Islet precursor cell (in vitro differentiated cells): ENCODE measurements at regions not wholly inside any gene's neighbourhood (a gene's known extent, or its start where the extent isn't known, plus 50 kb on each side); places are given as distances from the start of the nearest gene placed in this dataset.

Experiments used
- DNase-seq: peaks from one replicate; pipeline ENCODE4 v3.0.0-alpha.2; 2018

DNA sequence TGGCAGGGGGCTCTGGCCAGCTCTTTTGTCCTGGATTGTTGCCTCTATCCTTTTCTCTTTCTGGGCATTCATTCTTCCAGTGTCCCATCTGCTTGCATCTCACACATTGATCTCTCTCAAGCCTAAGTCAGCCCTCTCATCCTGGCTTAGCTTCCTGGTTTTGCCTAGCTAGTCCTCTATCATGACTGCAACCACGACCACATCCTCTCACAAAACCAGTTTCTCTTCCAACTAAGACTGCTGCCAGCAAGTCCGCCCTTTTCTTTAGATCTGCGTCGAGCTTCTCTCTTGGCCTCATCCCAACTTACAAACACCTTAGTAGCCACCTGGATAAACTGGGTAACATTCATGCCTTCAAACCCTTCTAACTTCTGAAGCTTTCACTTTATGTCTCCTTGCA is 212.2 kb upstream of the HTR2A start:
- peak; percentile 58 for DNase-seq

DNA sequence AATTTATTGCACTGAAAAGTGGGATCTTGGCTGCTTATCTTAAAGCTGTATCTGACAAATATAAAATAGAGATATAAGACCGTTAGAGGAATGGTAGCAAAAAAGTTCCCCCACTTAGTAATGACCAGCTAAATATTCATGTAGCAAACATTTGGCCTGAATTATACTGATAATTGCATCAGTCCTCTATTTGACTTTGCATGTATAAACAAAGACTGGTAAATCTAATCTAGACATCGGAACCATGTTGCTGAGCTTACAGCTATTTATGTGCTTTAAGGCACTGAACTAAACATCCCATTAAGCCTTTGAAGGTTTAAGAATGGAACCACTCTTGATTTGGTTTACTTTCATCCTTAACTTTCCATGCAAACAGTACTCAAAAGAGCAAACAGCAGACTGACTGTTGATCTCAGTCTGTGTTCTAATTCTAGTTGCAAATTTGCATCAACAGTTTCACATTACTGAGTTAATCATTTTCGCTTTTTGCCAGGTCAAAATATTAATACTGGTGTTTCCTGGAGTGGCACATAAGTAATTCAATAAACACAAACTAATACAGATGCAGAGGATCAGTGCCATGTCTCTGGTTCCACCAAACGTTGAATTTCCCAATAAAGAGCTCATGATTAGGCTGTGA is 203.5 kb upstream of the HTR2A start:
- DNase-seq = no peak

DNA sequence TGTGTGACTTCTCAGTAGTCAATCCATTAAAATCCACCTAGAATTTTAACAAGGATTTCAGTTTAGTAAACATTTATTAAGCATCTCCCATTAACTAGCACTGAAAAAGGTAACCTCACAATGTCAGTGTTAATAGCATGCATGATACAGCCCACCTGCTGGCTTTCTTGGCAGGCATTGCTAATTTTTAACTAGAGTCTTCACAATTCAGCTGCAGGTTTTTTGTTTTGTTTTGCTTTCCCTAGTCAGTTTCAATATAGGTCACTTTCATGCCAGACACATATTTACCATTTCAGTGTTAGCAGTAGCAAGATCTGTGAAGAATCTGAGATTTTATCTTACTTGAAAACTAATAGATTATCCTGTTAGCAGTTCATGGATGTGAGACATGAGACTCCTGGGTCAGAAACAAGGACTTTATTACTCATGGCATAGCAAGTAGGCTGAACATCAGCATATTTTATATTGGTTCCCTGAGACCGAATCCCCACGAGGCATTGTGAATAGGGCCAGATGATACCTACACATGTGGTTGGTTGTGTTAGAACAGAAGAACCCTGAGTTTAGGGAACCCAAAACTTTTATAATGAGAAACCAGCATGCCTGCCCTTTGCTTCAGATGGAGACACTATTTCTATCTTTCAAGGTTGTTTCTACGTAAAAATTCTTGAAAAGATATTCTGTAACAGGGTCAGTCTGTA is 198.0 kb upstream of the HTR2A start:
- no peak for DNase-seq

DNA sequence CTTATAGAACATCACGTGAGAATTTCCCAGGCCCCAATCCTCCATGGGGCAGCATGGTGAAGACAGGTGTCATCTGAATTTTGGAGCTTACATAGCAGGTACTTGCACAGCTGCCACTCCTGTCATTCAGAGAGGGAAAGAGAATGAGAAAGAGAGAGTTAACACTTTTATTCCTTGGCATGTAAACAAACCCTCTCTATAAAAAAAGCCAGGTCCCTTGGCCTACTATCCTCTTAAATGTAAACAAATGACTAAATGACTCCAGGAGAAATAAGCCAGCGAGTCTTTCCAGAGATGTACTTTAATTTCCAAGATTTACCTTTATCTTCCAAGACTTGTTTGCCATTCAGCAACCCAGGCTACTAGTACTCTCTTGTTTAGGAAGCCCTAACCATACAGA is 195.3 kb upstream of the HTR2A start:
- DNase-seq = no peak

DNA sequence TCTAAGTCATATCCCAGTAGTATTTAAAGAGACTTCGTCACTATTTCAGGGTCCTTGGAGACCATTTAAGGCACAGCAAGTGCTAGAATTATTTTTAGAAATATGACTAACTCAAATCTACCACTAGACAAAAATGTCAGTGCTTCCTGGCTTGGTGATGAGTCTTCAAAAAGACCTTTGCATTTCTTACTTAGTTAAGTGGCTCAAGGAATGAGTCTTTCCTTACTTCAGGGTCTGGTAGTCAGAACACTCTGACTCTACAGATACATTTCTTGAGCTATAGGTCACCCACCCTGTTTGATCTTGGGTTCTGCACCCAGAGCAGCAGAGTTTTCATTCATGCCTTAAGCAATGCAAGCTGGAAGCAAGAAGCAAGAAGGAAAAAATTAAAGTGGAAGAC is 191.0 kb upstream of the HTR2A start:
- DNase-seq = peak; percentile 67

DNA sequence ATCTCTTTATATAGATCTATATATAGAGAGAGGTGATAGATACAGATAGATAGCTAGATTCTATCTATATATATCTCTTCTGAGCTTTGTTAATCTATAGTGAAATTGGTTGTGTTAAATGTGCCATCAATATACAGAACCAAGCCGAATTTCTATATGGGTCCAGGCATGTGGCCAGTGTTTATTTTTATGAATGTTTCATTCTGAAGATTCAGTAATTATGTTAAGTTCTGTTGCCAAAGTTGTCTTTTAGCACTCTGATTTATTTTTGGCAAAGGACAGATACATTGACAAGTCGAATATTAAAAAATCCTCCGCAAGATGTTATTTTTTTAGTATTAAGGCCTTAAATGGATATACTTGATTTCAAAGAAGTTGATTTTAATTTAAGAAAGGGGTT is 190.4 kb upstream of the HTR2A start:
- DNase-seq = no peak

DNA sequence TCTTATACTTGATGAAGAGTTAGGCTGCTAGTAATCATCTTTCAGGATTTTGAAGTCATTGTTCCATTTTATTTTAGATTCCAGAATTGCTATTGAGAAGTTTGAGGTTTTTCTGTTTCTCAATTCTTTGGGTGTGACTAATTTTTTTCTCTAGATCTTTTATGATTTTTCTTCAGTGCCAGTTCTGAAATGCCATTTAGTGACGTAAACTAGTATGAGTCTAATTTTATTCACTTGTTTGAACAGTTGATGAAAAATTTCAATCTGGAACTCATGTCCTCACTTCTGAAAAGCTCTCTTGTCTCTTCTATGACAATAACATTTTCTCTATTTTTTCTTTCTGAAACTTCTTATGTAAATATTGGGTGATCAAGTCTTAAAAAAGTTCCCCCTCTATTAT is 188.5 kb upstream of the HTR2A start:
- no peak for DNase-seq

DNA sequence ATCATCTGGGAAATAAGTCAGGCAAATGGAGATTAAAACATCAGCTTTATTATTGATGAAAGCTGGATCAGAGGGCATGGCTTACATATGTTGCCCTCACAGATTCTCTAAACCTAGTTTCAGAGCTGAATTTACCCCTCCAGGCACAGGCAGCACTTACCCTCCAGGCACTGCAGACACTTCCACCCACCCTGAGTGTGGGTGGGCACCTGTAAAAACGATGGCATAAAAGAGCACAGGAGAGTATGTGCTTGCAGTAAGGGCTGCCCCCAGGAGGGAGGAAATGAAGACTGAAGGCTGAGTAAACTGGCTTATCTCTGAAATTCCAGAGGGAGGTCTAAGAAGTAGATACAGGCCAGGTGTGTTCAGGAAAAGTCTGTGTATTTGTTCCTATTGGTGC is 185.0 kb upstream of the HTR2A start:
- no peak for DNase-seq

DNA sequence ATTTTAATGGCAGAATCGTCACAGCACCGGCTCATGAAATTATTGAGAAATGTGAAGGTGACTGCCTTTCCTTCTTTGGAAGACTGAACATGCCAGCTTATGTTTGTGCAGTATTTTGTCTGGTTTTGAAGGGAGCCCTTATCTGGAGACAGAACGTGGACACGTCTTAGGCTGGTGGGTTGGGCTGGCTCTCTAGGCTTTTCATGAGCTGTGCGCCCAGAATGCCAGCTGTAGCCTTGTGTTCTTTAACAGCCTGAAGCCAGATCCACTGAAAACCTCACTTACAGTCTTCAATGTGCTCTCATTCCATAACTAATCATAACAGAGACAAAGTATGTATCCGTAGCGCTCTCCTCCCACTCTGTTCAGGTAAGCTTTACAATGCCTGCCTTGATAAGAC is 184.4 kb upstream of the HTR2A start:
- DNase-seq = no peak

DNA sequence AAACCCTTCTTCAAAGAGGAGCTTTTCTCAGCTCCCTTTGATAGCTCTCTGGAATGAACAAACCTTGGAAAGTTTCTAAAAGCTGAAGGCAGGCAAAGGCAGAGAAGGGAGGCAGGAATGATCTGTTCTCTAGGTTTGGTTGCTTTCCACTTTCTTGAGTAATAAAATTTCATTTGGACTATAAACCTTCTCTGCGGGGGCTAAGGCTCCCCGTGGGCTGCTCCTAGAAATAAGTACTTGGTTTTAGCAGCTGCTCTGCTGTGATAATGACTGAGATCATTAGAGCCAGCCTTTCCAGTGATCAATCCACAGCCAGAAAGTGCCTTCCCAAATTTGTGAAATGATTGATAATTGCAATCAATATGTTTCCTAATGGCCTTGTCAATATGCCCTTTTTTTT is 183.8 kb upstream of the HTR2A start:
- no peak for DNase-seq

DNA sequence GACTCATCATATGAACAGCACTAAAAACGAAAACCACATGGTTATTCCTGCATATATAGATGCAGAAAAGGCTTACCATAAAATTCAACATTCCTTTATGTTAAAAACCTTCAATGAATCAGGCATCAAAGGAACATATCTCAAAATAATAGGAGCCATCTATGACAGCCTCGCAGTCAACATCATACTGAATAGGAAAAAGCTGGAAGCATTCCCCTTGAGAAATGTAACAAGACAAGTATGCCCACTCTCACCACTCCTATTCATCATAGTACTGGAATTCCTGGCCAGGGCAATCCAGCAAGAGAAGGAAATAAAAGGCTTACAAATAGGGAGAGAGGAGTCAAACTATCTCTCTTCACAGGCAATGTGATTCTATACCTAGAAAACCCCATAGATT is 179.6 kb upstream of the HTR2A start:
- DNase-seq = no peak

DNA sequence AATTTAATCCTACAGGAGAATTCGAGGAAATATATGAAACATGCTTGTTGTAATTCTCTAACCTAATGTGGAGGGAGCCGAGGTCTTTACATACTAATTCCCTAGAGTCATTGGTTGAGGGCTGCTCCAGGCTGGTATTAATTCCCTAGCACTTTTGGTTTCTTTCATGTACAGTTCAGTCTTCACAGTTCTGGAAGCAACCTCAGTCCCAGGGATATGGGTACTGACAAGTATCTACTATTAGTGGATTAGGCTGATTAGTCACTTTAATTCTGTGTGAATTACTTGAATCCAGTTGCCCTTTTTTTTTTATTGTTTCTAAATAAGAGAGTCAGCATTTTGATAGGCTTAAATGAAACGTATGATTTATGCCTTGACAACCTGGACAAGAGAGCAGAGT is 172.3 kb upstream of the HTR2A start:
- no peak for DNase-seq

DNA sequence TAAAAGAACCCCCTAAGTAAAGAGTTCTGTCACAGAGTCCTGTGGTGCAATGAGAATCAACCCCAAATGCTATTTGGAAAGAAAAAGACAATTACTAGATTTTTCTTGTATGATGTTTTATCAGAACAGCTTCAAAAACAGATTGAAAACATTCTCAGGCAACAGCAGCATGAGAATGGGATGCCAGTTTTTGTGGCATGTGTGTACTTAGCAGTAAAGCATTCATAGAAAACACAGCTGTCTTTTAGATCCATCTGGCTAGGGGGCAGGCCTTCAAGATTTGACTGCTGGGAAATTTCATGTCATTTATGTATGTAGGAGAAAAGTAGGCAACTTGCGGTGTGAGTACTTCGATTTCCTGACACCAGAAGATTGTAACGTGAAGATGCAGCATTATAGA is 170.5 kb upstream of the HTR2A start:
- DNase-seq = no peak

DNA sequence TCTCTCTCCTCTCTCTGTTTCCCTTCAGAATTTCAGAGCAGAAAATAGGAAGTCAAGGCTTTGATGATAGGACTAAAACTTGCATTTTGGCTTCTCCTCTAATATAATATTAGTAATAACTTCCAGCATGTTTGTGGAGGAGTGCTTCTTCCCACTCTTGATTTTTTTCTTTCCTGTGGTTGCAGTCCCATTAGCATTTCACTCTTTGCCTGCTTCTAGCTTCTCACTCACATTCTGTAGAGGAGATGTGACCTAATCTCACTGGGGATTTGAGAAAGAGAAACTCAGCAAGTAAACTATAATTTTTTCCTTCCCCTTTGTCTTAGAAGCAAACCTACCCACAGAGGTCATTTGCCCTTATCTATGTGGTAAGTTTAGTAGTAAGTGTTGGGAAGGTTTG is 169.4 kb upstream of the HTR2A start:
- DNase-seq = no peak

DNA sequence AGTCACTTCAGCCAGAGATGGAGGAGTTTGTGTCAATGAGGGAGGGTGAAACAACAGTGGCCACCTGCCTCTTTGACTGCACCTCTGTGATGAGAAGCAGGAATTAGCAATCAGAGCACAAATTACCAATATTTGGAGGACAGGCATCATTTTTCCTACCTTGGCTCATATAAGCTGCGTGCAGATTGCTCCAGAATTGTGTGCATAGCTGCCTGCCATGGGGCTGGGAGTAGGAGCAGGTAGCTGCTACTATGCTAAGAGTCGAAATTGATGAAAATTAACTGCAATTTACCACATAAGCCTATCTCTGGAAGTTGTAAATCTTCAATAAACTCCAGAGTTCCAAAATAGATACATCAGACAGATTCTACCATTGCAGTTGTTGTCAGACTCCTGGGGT is 167.5 kb upstream of the HTR2A start:
- DNase-seq = no peak

DNA sequence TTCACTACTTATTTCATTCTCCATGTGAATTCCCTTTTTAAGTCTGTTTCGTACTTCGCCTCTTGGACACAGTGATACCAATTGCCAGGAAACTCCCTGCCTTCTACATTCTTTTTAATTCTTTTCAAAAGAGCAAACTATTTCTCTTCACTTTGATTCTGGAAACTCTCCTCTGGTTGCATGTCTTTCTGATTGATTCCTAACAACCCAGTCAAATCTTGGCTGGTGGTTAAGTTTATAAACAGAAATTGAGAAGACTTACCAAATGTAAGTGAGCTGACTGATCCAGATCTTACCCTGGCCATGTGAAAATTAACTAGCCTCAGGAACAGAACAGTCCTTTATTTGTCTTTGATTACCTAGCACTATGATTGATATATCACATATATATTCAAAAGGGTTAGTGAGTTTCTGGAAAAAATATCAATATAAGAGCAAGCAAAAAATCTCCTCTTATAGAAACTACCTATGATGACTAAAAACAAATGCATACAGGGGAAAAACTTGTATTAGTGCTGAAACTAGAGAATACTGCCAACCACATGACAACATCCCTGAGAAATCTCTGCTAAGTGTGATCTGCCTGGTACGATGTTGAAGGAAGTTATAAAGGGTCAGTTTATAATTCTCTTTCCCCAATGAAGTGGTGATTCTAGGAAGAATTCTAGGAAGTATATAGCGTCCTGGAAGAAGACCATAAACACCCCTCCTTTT is 152.6 kb upstream of the HTR2A start:
- no peak for DNase-seq

DNA sequence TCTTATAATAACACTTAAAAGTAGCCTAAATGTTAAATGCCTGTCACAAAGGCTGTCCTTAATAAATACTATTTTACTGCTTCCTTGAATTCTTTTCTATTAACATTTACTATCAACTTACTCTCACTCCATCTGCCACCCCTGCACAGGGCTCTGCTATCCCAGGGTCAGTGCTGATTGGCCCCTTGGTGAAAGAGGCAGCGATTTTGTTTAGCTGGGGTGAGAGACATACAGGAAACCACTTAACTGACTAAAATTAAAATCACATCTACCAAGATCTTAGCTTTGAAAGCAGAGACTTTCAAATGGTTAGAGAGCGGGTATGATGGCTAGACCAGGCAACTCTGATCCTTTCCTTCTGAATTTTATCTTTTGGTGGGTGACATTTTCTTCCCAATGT is 149.9 kb upstream of the HTR2A start:
- DNase-seq = no peak

DNA sequence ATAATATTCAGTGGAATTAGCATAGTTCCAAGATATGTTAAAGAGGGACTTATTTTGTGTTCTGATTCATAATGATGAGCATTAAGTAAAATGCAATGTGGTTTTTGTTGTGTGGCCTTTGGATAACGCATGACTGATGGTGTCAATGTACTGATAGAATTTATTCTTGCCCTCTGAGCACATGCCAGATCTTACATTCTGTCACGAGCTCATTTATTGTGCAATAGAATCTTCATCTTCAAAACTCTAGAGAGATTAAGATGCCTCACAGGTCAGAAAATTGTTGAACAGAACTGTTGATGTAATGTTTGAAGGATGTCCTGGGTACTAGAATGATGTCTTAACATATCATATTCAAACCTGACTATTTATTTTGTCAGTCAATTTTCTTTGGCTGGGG is 148.0 kb upstream of the HTR2A start:
- no peak for DNase-seq

DNA sequence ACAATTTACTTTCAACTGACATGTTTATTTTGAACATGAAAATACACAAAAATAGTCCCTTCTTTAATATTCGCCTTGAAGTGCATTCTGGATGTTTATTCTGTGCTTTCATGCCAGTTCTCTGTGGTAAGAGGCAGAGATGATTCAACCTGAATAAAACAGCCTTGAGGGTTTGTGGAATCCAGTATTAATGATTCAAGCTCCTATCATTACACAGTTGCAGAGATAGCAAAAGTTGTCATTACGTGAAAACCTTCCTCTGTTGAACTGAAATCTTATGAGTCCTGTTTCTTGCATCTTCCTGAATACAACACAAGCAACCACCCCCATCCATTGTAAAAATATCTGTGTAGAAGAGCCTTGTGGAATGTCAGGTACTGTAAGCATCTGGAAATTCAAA is 142.3 kb upstream of the HTR2A start:
- DNase-seq = no peak

DNA sequence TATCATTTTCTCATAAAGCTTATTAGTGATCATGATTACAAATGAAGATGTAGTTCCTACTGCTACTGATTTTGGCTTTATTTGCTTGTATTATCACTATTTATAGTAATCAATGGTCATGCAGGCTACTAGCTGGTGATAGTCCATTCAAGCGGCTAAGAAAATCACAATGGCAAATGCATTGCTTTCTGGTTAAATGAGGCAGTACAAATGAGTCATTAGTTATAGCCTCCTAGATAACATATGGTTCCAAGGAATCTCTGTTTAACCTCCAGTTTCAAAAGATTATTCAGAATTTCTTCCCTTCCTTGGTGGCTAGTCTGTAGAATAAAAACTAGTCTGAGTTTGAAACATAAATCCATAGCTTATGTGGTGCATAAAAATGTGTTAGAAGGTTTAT is 141.3 kb upstream of the HTR2A start:
- no peak for DNase-seq

DNA sequence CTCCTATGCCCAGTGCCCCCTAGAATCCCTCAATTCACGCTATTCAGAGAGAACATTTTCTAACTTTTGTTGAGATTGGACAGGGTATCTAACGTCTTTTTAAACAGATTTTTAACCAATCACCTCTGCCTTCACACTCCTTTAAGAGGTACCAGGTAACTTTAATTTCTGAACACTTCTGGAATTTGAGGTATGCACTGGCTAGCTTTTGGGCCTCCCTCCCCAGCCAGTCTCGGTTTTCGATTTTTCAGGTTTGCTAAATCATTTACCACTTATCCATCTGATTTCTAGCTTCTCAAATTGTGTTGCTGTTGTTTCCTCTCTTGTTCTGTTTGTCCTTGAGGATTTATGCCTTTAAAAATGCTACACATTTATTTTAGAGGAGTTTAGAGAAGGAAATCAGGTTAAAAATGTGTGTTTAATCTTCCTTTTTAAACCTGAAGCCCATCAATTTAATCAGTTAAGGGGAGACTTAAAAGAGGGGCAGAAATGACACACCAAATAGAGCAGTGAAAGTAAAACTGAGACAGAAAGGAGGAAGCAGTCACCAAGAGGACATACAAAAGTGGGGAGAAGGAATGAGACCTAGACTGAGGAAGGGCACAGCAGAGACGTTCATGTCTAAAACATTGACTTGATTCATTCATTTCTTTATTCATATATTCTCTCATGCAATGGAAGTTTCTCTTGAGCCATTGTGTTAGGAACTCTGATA is 139.6 kb upstream of the HTR2A start:
- no peak for DNase-seq

DNA sequence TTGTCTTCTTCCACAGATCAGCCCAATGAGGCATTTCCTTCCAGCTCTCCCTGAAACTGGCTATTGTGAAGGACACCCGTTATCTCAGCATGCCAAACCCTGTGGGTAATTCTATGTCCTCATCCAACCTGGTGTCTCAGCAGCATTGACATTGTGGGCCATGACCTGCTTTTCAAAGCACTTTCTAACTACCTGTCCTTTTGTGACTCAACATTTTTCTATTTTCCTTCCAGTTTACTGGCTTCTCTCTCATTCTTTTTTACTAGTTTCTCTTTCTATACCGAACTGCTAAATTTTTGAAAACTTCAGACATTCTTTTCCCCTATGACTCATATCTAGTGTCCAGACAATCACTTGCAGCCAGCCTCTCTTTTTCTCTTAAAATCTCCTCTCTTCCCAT is 136.4 kb upstream of the HTR2A start:
- peak; percentile 83 for DNase-seq

DNA sequence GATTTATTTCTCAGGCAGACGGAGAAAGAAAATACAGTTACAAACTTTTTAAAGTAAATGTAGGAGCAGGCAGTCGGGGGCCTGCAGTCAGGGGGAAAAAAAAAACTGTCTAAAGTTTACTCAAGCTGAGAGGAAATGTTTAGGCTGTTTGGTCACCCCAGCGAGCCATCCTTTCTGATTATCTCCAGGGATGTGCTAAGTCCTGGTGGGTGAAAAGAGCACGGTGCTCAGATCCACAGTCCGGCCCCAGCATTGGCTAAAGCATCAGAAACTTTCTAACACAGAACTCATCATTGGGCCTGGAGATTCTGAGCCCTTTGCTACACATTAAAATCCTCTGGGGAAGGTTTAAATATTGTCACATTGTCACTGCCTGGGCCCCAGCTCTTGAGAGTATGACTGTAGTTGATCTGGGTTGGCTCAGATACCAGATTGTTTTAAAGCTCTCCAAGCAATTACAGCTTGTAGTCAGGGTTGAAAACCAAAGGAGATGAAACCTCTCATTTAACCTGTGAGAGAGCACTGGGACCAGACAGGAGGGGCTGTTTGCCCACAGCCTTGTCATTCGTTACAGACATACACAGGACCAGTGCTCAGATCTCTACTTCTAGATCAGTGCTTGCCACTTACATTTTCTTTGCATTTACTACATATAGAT is 131.1 kb upstream of the HTR2A start:
- peak; percentile 57 for DNase-seq
